HEK293T (cell line): ENCODE measurements at regions not wholly inside any gene's neighbourhood (a gene's known extent, or its start where the extent isn't known, plus 50 kb on each side); places are given as distances from the start of the nearest gene placed in this dataset.

Experiments
- ARNT ChIP-seq: fragments of 450-650 bp; IDR thresholded peaks from 2 replicates; pipeline ENCODE4 v1.6.1; 2017; ENCODE audit warnings: mild to moderate bottlenecking
- SUZ12 ChIP-seq: fragments of 450-650 bp; IDR thresholded peaks from 2 replicates; pipeline ENCODE4 v1.6.1; 2016; ENCODE audit warnings: mild to moderate bottlenecking

DNA sequence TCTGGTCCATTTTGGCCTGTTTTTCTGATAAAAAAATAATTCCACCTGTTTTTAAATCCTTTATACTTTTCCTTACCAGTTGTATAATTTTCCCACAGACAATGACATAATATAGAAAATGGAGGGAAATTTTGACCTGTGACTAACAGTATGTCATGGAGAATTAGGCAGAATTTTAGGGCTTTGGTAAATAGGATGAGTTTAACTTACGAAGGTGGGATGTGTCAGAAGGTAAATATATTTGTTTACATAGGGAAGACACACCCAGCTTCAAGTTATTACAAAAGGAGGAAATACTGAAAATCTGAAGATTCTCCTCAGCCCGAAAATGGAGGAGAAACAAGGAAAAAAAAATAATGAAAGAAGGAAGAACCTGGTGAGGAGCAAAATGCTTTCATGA, 64.6 kb upstream of the PPP3CA start:
- TF ChIP-seq SUZ12 (no peak), ARNT (no peak)
